Effector memory CD8-positive, alpha-beta T cell (primary cell): ENCODE measurements at regions not wholly inside any gene's neighbourhood (a gene's known extent, or its start where the extent isn't known, plus 50 kb on each side); places are given as distances from the start of the nearest gene placed in this dataset.

Experiments
- ATAC-seq: fragments of 150-1000 bp; cut with Tn5 transposase; replicated peaks from 2 replicates; pipeline ENCODE4 v1.10.0; 2021; ENCODE audit warnings: mild to moderate bottlenecking, moderate library complexity
- DNase-seq, 3 experiments: peaks; one replicate each; pipeline ENCODE4 v3.0.0; 2021
- H3K27ac Mint-ChIP-seq, 2 donors: one replicate each; pipeline ENCODE4 v1.8.0; 2022; ENCODE audit warnings: mild to moderate bottlenecking in 2 of 2, mixed read lengths in 2 of 2, moderate library complexity in 2 of 2
- H3K27me3 Mint-ChIP-seq, 2 donors: one replicate each; pipeline ENCODE4 v1.8.0; 2022; ENCODE audit warnings: mixed read lengths in 2 of 2
- H3K36me3 Mint-ChIP-seq: one replicate; pipeline ENCODE4 v1.8.0; 2022; ENCODE audit warnings: mild to moderate bottlenecking, moderate library complexity, mixed read lengths; ENCODE audit not compliant: insufficient read depth
- H3K4me1 Mint-ChIP-seq, 2 donors: one replicate each; pipeline ENCODE4 v1.8.0; 2022; ENCODE audit warnings: low read depth in 2 of 2, mixed read lengths in 2 of 2
- H3K4me3 Mint-ChIP-seq, 2 donors: one replicate each; pipeline ENCODE4 v1.8.0; 2022; ENCODE audit warnings: mild to moderate bottlenecking in 2 of 2, mixed read lengths in 2 of 2, moderate library complexity in 2 of 2
- H3K9me3 Mint-ChIP-seq, 2 donors: one replicate each; pipeline ENCODE4 v1.8.0; 2022; ENCODE audit warnings: mixed read lengths in 2 of 2

- Mint-ChIP-seq H3K36me3 (no peaks in the 10 kb centered on the region), H3K4me3 (no peak overlapping the region), H3K27ac (no peak overlapping the region), H3K27me3 (no peaks in the 10 kb centered on the region), H3K4me1 (no peaks in the 10 kb centered on the region), H3K9me3 (peaks cover 0 to 2% of the 10 kb centered on the region in 2 donors)
- ATAC-seq: no peak
- no peak for DNase-seq
These were observed 1318.8 kb upstream of the ACO1 start for GRCh38 chr9:31065691-31066090.

GRCh38 chr9:31067418-31067817, 1317.0 kb upstream of the ACO1 start:
- ATAC-seq (no peak), DNase-seq (no peak)
- H3K36me3 Mint-ChIP-seq: no peaks in the 10 kb centered on the region
- H3K27ac Mint-ChIP-seq: no peak overlapping the region
- no peaks in the 10 kb centered on the region for H3K27me3 Mint-ChIP-seq
- H3K4me3 Mint-ChIP-seq: no peak overlapping the region
- peaks cover 0 to 2% of the 10 kb centered on the region in 2 donors for H3K9me3 Mint-ChIP-seq
- no peaks in the 10 kb centered on the region for H3K4me1 Mint-ChIP-seq

- Mint-ChIP-seq H3K27ac (no peak overlapping the region), H3K4me3 (no peak overlapping the region), H3K9me3 (peaks cover 0 to 4% of the 10 kb centered on the region in 2 donors), H3K4me1 (no peaks in the 10 kb centered on the region), H3K27me3 (no peaks in the 10 kb centered on the region), H3K36me3 (no peaks in the 10 kb centered on the region)
- ATAC-seq: no peak
- no peak for DNase-seq
These were observed 1312.7 kb upstream of the ACO1 start for GRCh38 chr9:31071606-31072286.

- H3K4me3 Mint-ChIP-seq: no peak overlapping the region
- H3K9me3 Mint-ChIP-seq: peaks cover 0 to 3% of the 10 kb centered on the region in 2 donors
- ATAC-seq (no peak), DNase-seq (no peak)
- no peaks in the 10 kb centered on the region for H3K36me3 Mint-ChIP-seq
- H3K4me1 Mint-ChIP-seq: no peaks in the 10 kb centered on the region
- H3K27me3 Mint-ChIP-seq: no peaks in the 10 kb centered on the region
- H3K27ac Mint-ChIP-seq: no peak overlapping the region
These were observed 1306.3 kb upstream of the ACO1 start for GRCh38 chr9:31078175-31078574.

GRCh38 chr9:31084350-31084749, 1300.1 kb upstream of the ACO1 start:
- Mint-ChIP-seq H3K36me3 (no peaks in the 10 kb centered on the region), H3K27me3 (no peaks in the 10 kb centered on the region), H3K27ac (no peak overlapping the region), H3K4me3 (no peak overlapping the region), H3K4me1 (no peaks in the 10 kb centered on the region), H3K9me3 (no peaks in the 10 kb centered on the region)
- ATAC-seq: no peak
- DNase-seq: no peak

GRCh38 chr9:31089549-31090221, 1294.8 kb upstream of the ACO1 start:
- no peak for DNase-seq
- Mint-ChIP-seq H3K9me3 (no peaks in the 10 kb centered on the region), H3K4me1 (no peaks in the 10 kb centered on the region), H3K27ac (no peak overlapping the region), H3K4me3 (no peak overlapping the region), H3K27me3 (no peaks in the 10 kb centered on the region), H3K36me3 (no peaks in the 10 kb centered on the region)
- no peak for ATAC-seq

- Mint-ChIP-seq H3K9me3 (no peaks in the 10 kb centered on the region), H3K27ac (no peak overlapping the region), H3K27me3 (peaks cover 0 to 9% of the 10 kb centered on the region in 2 donors), H3K36me3 (no peaks in the 10 kb centered on the region), H3K4me3 (no peak overlapping the region), H3K4me1 (no peaks in the 10 kb centered on the region)
- ATAC-seq (no peak), DNase-seq (no peak)
These were observed 1284.1 kb upstream of the ACO1 start for GRCh38 chr9:31100311-31100710.

GRCh38 chr9:31103836-31104235, 1280.6 kb upstream of the ACO1 start:
- H3K36me3 Mint-ChIP-seq: no peaks in the 10 kb centered on the region
- H3K4me3 Mint-ChIP-seq: no peak overlapping the region
- peaks cover 0 to 9% of the 10 kb centered on the region in 2 donors for H3K27me3 Mint-ChIP-seq
- DNase-seq: no peak
- no peak overlapping the region for H3K27ac Mint-ChIP-seq
- ATAC-seq: no peak
- no peaks in the 10 kb centered on the region for H3K4me1 Mint-ChIP-seq
- no peaks in the 10 kb centered on the region for H3K9me3 Mint-ChIP-seq

- H3K27ac Mint-ChIP-seq: no peak overlapping the region
- no peak overlapping the region for H3K4me3 Mint-ChIP-seq
- DNase-seq (no peak), ATAC-seq (no peak)
- H3K4me1 Mint-ChIP-seq: no peaks in the 10 kb centered on the region
- peaks cover 0 to 9% of the 10 kb centered on the region in 2 donors for H3K27me3 Mint-ChIP-seq
- H3K9me3 Mint-ChIP-seq: no peaks in the 10 kb centered on the region
- H3K36me3 Mint-ChIP-seq: no peaks in the 10 kb centered on the region
These were observed 1280.2 kb upstream of the ACO1 start for GRCh38 chr9:31104249-31104648.

GRCh38 chr9:31112491-31112890, 1272.0 kb upstream of the ACO1 start:
- H3K27ac Mint-ChIP-seq: no peak overlapping the region
- DNase-seq (no peak), ATAC-seq (no peak)
- H3K4me3 Mint-ChIP-seq: no peak overlapping the region
- no peaks in the 10 kb centered on the region for H3K27me3 Mint-ChIP-seq
- no peaks in the 10 kb centered on the region for H3K36me3 Mint-ChIP-seq
- no peaks in the 10 kb centered on the region for H3K9me3 Mint-ChIP-seq
- H3K4me1 Mint-ChIP-seq: no peaks in the 10 kb centered on the region

GRCh38 chr9:31114346-31114745, 1270.1 kb upstream of the ACO1 start:
- Mint-ChIP-seq H3K36me3 (no peaks in the 10 kb centered on the region), H3K27ac (no peak overlapping the region), H3K4me3 (no peak overlapping the region), H3K4me1 (no peaks in the 10 kb centered on the region), H3K27me3 (no peaks in the 10 kb centered on the region), H3K9me3 (no peaks in the 10 kb centered on the region)
- ATAC-seq (no peak), DNase-seq (no peak)

GRCh38 chr9:31119890-31120454, 1264.5 kb upstream of the ACO1 start:
- DNase-seq (peak; percentile 18 to 22 (median 21)), ATAC-seq (peak; percentile 78)
- H3K4me3 Mint-ChIP-seq: no peak overlapping the region
- H3K36me3 Mint-ChIP-seq: no peaks in the 10 kb centered on the region
- H3K27me3 Mint-ChIP-seq: no peaks in the 10 kb centered on the region
- H3K4me1 Mint-ChIP-seq: peaks cover 0 to 1% of the 10 kb centered on the region in 2 donors
- H3K27ac Mint-ChIP-seq: no peak overlapping the region
- H3K9me3 Mint-ChIP-seq: peaks cover 0 to 1% of the 10 kb centered on the region in 2 donors

GRCh38 chr9:31124389-31124788, 1260.1 kb upstream of the ACO1 start:
- peaks cover 0 to 1% of the 10 kb centered on the region in 2 donors for H3K4me1 Mint-ChIP-seq
- peaks cover 0 to 1% of the 10 kb centered on the region in 2 donors for H3K9me3 Mint-ChIP-seq
- DNase-seq (no peak), ATAC-seq (no peak)
- H3K27me3 Mint-ChIP-seq: no peaks in the 10 kb centered on the region
- no peak overlapping the region for H3K4me3 Mint-ChIP-seq
- H3K27ac Mint-ChIP-seq: no peak overlapping the region
- no peaks in the 10 kb centered on the region for H3K36me3 Mint-ChIP-seq

GRCh38 chr9:31135567-31135966, 1248.9 kb upstream of the ACO1 start:
- Mint-ChIP-seq H3K9me3 (no peaks in the 10 kb centered on the region), H3K27me3 (no peaks in the 10 kb centered on the region), H3K36me3 (no peaks in the 10 kb centered on the region), H3K27ac (no peak overlapping the region), H3K4me3 (no peak overlapping the region), H3K4me1 (no peaks in the 10 kb centered on the region)
- ATAC-seq (no peak), DNase-seq (no peak)
